ENCODE measurements at regions not wholly inside any gene's neighbourhood (a gene's known extent, or its start where the extent isn't known, plus 50 kb on each side); places are given as distances from the start of the nearest gene placed in this dataset.

DNA sequence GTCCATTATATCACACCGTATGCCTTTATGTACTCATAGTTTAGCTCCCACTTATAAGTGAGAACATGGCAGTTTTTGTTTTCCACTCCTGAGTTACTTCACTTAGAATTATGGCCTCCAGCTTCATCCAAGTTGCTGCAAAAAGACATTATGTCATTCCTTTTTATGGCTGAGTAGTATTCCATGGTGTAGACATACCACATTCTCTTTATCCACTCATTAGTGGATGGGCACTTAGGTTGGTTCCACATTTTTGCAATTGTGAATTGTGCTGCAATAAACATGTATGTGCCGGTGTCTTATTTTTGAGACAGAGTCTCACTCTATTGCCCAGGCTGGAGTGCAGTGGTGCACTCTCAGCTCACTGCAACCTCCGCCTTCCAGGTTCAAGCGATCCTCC is 74.1 kb upstream of the IQSEC1 start:
- intact Hi-C loops (cut with DNase I): no loop called here
- Histone ChIP-seq H3K4me3 (ENCODE audit: low read length in 3 of 3) (no peak overlapping the region), H3K27ac (ENCODE audit: low read depth in 2 of 2, low read length in 2 of 2) (no peak overlapping the region), H3K36me3 (ENCODE audit: control insufficient read depth in 2 of 3, insufficient read depth in 3 of 3, low read length in 3 of 3) (no peaks in the 10 kb centered on the region), H3K4me1 (ENCODE audit: control insufficient read depth in 2 of 3, insufficient read depth in 2 of 3, low read depth in 1 of 3, low read length in 3 of 3) (no peaks in the 10 kb centered on the region), H3K27me3 (ENCODE audit: control insufficient read depth, insufficient read depth, low read length) (no peaks in the 10 kb centered on the region), H3K9ac (ENCODE audit: low read length in 3 of 3) (no peak overlapping the region), H3K9me3 (ENCODE audit: control insufficient read depth in 2 of 3, insufficient read depth in 1 of 3, low read length in 3 of 3) (no peaks in the 10 kb centered on the region)
- DNase-seq (no peak), FAIRE-seq (no peak)
- TF ChIP-seq, protein P1, sequence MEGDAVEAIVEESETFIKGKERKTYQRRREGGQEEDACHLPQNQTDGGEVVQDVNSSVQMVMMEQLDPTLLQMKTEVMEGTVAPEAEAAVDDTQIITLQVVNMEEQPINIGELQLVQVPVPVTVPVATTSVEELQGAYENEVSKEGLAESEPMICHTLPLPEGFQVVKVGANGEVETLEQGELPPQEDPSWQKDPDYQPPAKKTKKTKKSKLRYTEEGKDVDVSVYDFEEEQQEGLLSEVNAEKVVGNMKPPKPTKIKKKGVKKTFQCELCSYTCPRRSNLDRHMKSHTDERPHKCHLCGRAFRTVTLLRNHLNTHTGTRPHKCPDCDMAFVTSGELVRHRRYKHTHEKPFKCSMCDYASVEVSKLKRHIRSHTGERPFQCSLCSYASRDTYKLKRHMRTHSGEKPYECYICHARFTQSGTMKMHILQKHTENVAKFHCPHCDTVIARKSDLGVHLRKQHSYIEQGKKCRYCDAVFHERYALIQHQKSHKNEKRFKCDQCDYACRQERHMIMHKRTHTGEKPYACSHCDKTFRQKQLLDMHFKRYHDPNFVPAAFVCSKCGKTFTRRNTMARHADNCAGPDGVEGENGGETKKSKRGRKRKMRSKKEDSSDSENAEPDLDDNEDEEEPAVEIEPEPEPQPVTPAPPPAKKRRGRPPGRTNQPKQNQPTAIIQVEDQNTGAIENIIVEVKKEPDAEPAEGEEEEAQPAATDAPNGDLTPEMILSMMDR (IDR thresholded peaks at IDR 0.05; ENCODE audit: borderline replicate concordance, extremely low read depth, insufficient read depth): no peak

DNA sequence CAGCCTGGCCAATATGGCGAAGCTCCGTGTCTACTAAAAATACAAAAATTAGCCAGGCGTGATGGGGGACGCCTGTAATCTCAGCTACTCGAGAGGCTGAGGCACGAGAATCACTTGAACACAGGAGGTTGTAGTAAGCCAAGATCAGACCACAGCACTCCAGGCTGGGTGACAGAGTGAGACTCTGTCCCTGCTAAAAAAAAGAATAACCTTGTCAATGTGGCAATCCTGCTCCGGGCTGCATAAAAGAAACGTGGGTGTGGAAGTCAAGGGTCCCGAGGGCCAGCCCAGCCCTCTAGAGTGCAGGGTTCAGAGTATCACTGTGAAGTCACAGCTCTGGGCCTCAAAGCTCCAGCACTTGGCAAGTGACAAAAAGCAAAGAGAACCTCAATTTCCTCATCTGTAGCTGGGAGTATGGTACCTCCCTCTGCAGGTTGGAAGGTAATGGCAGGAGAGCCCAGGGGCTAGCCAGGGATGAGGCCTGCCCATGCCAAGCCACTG is 73.5 kb upstream of the IQSEC1 start:
- intact Hi-C loops (cut with DNase I): no loop called here
- H3K4me1 ChIP-seq (ENCODE audit: control insufficient read depth in 2 of 3, insufficient read depth in 2 of 3, low read depth in 1 of 3, low read length in 3 of 3): no peaks in the 10 kb centered on the region
- DNase-seq (peak in 1 of 5 donors; percentile 21), FAIRE-seq (no peak)
- H3K36me3 ChIP-seq (ENCODE audit: control insufficient read depth in 2 of 3, insufficient read depth in 3 of 3, low read length in 3 of 3): no peaks in the 10 kb centered on the region
- no peak overlapping the region for H3K9ac ChIP-seq (ENCODE audit: low read length in 3 of 3)
- no peak overlapping the region for H3K27ac ChIP-seq (ENCODE audit: low read depth in 2 of 2, low read length in 2 of 2)
- no peak overlapping the region for H3K4me3 ChIP-seq (ENCODE audit: low read length in 3 of 3)
- H3K9me3 ChIP-seq (ENCODE audit: control insufficient read depth in 2 of 3, insufficient read depth in 1 of 3, low read length in 3 of 3): peaks cover 0 to 3% (median 0%) of the 10 kb centered on the region in 3 donors
- TF ChIP-seq, protein P1 (IDR thresholded peaks at IDR 0.05; ENCODE audit: borderline replicate concordance, extremely low read depth, insufficient read depth): no peak
- H3K27me3 ChIP-seq (ENCODE audit: control insufficient read depth, insufficient read depth, low read length): no peaks in the 10 kb centered on the region

DNA sequence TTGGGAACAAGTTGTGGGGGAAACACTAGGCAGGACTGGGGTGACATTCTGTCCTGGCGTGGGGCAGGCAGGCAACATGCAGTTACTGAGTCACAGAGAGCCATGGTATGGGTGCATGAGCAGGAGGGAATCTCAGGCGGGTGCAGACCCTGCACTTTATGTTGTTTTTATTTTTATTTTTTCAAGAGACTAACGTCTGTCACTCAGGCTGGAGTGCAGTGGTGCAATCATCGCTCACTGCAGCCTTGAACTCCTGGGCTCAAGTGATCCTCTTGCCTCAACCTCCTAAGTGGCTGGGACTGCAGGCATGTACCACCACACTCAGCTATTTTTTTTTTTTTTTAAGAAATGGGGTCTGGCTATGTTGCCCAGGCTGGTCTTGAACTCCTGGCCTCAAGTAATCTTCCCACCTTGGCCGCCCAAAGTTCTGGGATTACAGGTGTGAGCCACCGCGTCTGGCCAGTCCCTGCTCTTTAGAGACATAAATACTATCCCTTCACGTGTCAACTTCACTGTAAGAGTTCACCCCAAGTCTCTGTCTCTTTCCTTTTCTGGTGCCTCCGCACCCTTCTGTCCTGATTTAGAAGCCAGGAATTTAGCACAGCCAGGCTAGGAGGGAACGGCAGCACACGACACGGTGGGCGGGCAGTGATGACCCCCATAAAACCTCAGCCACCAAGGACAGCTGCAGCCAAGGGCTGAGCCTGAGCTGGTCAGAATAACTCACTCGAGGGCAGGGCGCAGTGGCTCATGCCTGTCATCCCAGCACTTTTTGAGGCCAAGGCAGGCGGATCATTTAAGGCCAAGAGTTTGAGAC is 72.8 kb upstream of the IQSEC1 start:
- H3K27ac ChIP-seq (ENCODE audit: low read depth in 2 of 2, low read length in 2 of 2): no peak overlapping the region
- DNase-seq: peak in 2 of 5 donors; percentile 9 to 19
- H3K4me3 ChIP-seq (ENCODE audit: low read length in 3 of 3): no peak overlapping the region
- no peaks in the 10 kb centered on the region for H3K36me3 ChIP-seq (ENCODE audit: control insufficient read depth in 2 of 3, insufficient read depth in 3 of 3, low read length in 3 of 3)
- TF ChIP-seq, protein P1 (IDR thresholded peaks at IDR 0.05; ENCODE audit: borderline replicate concordance, extremely low read depth, insufficient read depth): no peak
- intact Hi-C loops (cut with DNase I): no loop called here
- H3K9ac ChIP-seq (ENCODE audit: low read length in 3 of 3): no peak overlapping the region
- H3K27me3 ChIP-seq (ENCODE audit: control insufficient read depth, insufficient read depth, low read length): no peaks in the 10 kb centered on the region
- no peak for FAIRE-seq
- no peaks in the 10 kb centered on the region for H3K4me1 ChIP-seq (ENCODE audit: control insufficient read depth in 2 of 3, insufficient read depth in 2 of 3, low read depth in 1 of 3, low read length in 3 of 3)
- H3K9me3 ChIP-seq (ENCODE audit: control insufficient read depth in 2 of 3, insufficient read depth in 1 of 3, low read length in 3 of 3): peaks cover 0 to 3% (median 0%) of the 10 kb centered on the region in 3 donors
